ENCODE measurements at regions not wholly inside any gene's neighbourhood (a gene's known extent, or its start where the extent isn't known, plus 50 kb on each side); places are given as distances from the start of the nearest gene placed in this dataset.

GRCh38 chr3:182620723-182621434, 172.4 kb upstream of the ATP11B start:
- H3K27me3 ChIP-seq (ENCODE audit: control insufficient read depth in 2 of 2, insufficient read depth in 2 of 2, low read length in 2 of 2) = no peaks in the 10 kb centered on the region
- no peak overlapping the region for H3K4me3 ChIP-seq (ENCODE audit: low read length in 2 of 2)
- no peak overlapping the region for H3K9ac ChIP-seq (ENCODE audit: low read depth in 1 of 2, low read length in 2 of 2)
- no peaks in the 10 kb centered on the region for H3K9me3 ChIP-seq (ENCODE audit: control insufficient read depth in 2 of 2, low read length in 2 of 2)
- no peak overlapping the region for H3K27ac ChIP-seq (ENCODE audit: low read depth in 2 of 2, low read length in 2 of 2)
- H3K36me3 ChIP-seq (ENCODE audit: control insufficient read depth in 2 of 2, insufficient read depth in 2 of 2, low read length in 2 of 2) = no peaks in the 10 kb centered on the region
- H3K4me1 ChIP-seq (ENCODE audit: control insufficient read depth in 2 of 2, insufficient read depth in 2 of 2, low read length in 2 of 2) = peaks cover 0 to 2% of the 10 kb centered on the region in 2 donors

GRCh38 chr3:182621435-182622240, 171.7 kb upstream of the ATP11B start:
- no peaks in the 10 kb centered on the region for H3K27me3 ChIP-seq (ENCODE audit: control insufficient read depth in 2 of 2, insufficient read depth in 2 of 2, low read length in 2 of 2)
- H3K4me3 ChIP-seq (ENCODE audit: low read length in 2 of 2) = no peak overlapping the region
- no peak overlapping the region for H3K9ac ChIP-seq (ENCODE audit: low read depth in 1 of 2, low read length in 2 of 2)
- H3K9me3 ChIP-seq (ENCODE audit: control insufficient read depth in 2 of 2, low read length in 2 of 2) = no peaks in the 10 kb centered on the region
- no peaks in the 10 kb centered on the region for H3K36me3 ChIP-seq (ENCODE audit: control insufficient read depth in 2 of 2, insufficient read depth in 2 of 2, low read length in 2 of 2)
- peaks cover 0 to 4% of the 10 kb centered on the region in 2 donors for H3K4me1 ChIP-seq (ENCODE audit: control insufficient read depth in 2 of 2, insufficient read depth in 2 of 2, low read length in 2 of 2)
- no peak overlapping the region for H3K27ac ChIP-seq (ENCODE audit: low read depth in 2 of 2, low read length in 2 of 2)

- no peak overlapping the region for H3K9ac ChIP-seq (ENCODE audit: low read depth in 1 of 2, low read length in 2 of 2)
- H3K9me3 ChIP-seq (ENCODE audit: control insufficient read depth in 2 of 2, low read length in 2 of 2) = no peaks in the 10 kb centered on the region
- H3K4me3 ChIP-seq (ENCODE audit: low read length in 2 of 2) = no peak overlapping the region
- no peaks in the 10 kb centered on the region for H3K36me3 ChIP-seq (ENCODE audit: control insufficient read depth in 2 of 2, insufficient read depth in 2 of 2, low read length in 2 of 2)
- H3K4me1 ChIP-seq (ENCODE audit: control insufficient read depth in 2 of 2, insufficient read depth in 2 of 2, low read length in 2 of 2) = peaks cover 0 to 4% of the 10 kb centered on the region in 2 donors
- H3K27me3 ChIP-seq (ENCODE audit: control insufficient read depth in 2 of 2, insufficient read depth in 2 of 2, low read length in 2 of 2) = no peaks in the 10 kb centered on the region
- H3K27ac ChIP-seq (ENCODE audit: low read depth in 2 of 2, low read length in 2 of 2) = no peak overlapping the region
Measured at GRCh38 chr3:182622241-182622545, 171.1 kb upstream of the ATP11B start.

GRCh38 chr3:182626484-182627467, 166.5 kb upstream of the ATP11B start:
- no peak overlapping the region for H3K9ac ChIP-seq (ENCODE audit: low read depth in 1 of 2, low read length in 2 of 2)
- peaks cover 0 to 3% of the 10 kb centered on the region in 2 donors for H3K4me1 ChIP-seq (ENCODE audit: control insufficient read depth in 2 of 2, insufficient read depth in 2 of 2, low read length in 2 of 2)
- no peak overlapping the region for H3K4me3 ChIP-seq (ENCODE audit: low read length in 2 of 2)
- no peaks in the 10 kb centered on the region for H3K9me3 ChIP-seq (ENCODE audit: control insufficient read depth in 2 of 2, low read length in 2 of 2)
- H3K36me3 ChIP-seq (ENCODE audit: control insufficient read depth in 2 of 2, insufficient read depth in 2 of 2, low read length in 2 of 2) = no peaks in the 10 kb centered on the region
- peak overlapping the region; percentile 43 to 49 for H3K27ac ChIP-seq (ENCODE audit: low read depth in 2 of 2, low read length in 2 of 2)
- H3K27me3 ChIP-seq (ENCODE audit: control insufficient read depth in 2 of 2, insufficient read depth in 2 of 2, low read length in 2 of 2) = no peaks in the 10 kb centered on the region

- no peak overlapping the region for H3K27ac ChIP-seq (ENCODE audit: low read depth in 2 of 2, low read length in 2 of 2)
Measured at GRCh38 chr3:182628531-182628930, 164.8 kb upstream of the ATP11B start.

GRCh38 chr3:182629521-182629920, 163.8 kb upstream of the ATP11B start:
- Histone ChIP-seq H3K27me3 (ENCODE audit: control insufficient read depth in 2 of 2, insufficient read depth in 2 of 2, low read length in 2 of 2) (no peaks in the 10 kb centered on the region), H3K27ac (ENCODE audit: low read depth in 2 of 2, low read length in 2 of 2) (no peak overlapping the region), H3K4me1 (ENCODE audit: control insufficient read depth in 2 of 2, insufficient read depth in 2 of 2, low read length in 2 of 2) (peaks cover 0 to 3% of the 10 kb centered on the region in 2 donors), H3K9ac (ENCODE audit: low read depth in 1 of 2, low read length in 2 of 2) (no peak overlapping the region), H3K36me3 (ENCODE audit: control insufficient read depth in 2 of 2, insufficient read depth in 2 of 2, low read length in 2 of 2) (no peaks in the 10 kb centered on the region), H3K4me3 (ENCODE audit: low read length in 2 of 2) (no peak overlapping the region), H3K9me3 (ENCODE audit: control insufficient read depth in 2 of 2, low read length in 2 of 2) (no peaks in the 10 kb centered on the region)

More at GRCh38 chr3:182628531-182628930, 164.8 kb upstream of the ATP11B start:
- H3K9ac ChIP-seq (ENCODE audit: low read depth in 1 of 2, low read length in 2 of 2) = no peak overlapping the region
- H3K4me3 ChIP-seq (ENCODE audit: low read length in 2 of 2) = no peak overlapping the region
- no peaks in the 10 kb centered on the region for H3K36me3 ChIP-seq (ENCODE audit: control insufficient read depth in 2 of 2, insufficient read depth in 2 of 2, low read length in 2 of 2)
- H3K27me3 ChIP-seq (ENCODE audit: control insufficient read depth in 2 of 2, insufficient read depth in 2 of 2, low read length in 2 of 2) = no peaks in the 10 kb centered on the region
- peaks cover 0 to 3% of the 10 kb centered on the region in 2 donors for H3K4me1 ChIP-seq (ENCODE audit: control insufficient read depth in 2 of 2, insufficient read depth in 2 of 2, low read length in 2 of 2)
- no peaks in the 10 kb centered on the region for H3K9me3 ChIP-seq (ENCODE audit: control insufficient read depth in 2 of 2, low read length in 2 of 2)

GRCh38 chr3:182631183-182632076, 161.9 kb upstream of the ATP11B start:
- no peaks in the 10 kb centered on the region for H3K9me3 ChIP-seq (ENCODE audit: control insufficient read depth in 2 of 2, low read length in 2 of 2)
- H3K27me3 ChIP-seq (ENCODE audit: control insufficient read depth in 2 of 2, insufficient read depth in 2 of 2, low read length in 2 of 2) = no peaks in the 10 kb centered on the region
- no peak overlapping the region for H3K9ac ChIP-seq (ENCODE audit: low read depth in 1 of 2, low read length in 2 of 2)
- peaks cover 7% of the 10 kb centered on the region in 2 donors for H3K4me1 ChIP-seq (ENCODE audit: control insufficient read depth in 2 of 2, insufficient read depth in 2 of 2, low read length in 2 of 2)
- H3K4me3 ChIP-seq (ENCODE audit: low read length in 2 of 2) = no peak overlapping the region
- H3K36me3 ChIP-seq (ENCODE audit: control insufficient read depth in 2 of 2, insufficient read depth in 2 of 2, low read length in 2 of 2) = no peaks in the 10 kb centered on the region
- H3K27ac ChIP-seq (ENCODE audit: low read depth in 2 of 2, low read length in 2 of 2) = no peak overlapping the region

- no peaks in the 10 kb centered on the region for H3K36me3 ChIP-seq (ENCODE audit: control insufficient read depth in 2 of 2, insufficient read depth in 2 of 2, low read length in 2 of 2)
- no peaks in the 10 kb centered on the region for H3K9me3 ChIP-seq (ENCODE audit: control insufficient read depth in 2 of 2, low read length in 2 of 2)
- H3K9ac ChIP-seq (ENCODE audit: low read depth in 1 of 2, low read length in 2 of 2) = no peak overlapping the region
- H3K27ac ChIP-seq (ENCODE audit: low read depth in 2 of 2, low read length in 2 of 2) = no peak overlapping the region
- peaks cover 8 to 12% of the 10 kb centered on the region in 2 donors for H3K4me1 ChIP-seq (ENCODE audit: control insufficient read depth in 2 of 2, insufficient read depth in 2 of 2, low read length in 2 of 2)
- no peak overlapping the region for H3K4me3 ChIP-seq (ENCODE audit: low read length in 2 of 2)
- no peaks in the 10 kb centered on the region for H3K27me3 ChIP-seq (ENCODE audit: control insufficient read depth in 2 of 2, insufficient read depth in 2 of 2, low read length in 2 of 2)
Measured at GRCh38 chr3:182632077-182632393, 161.3 kb upstream of the ATP11B start.

GRCh38 chr3:182633186-182633585, 160.1 kb upstream of the ATP11B start:
- Histone ChIP-seq H3K27ac (ENCODE audit: low read depth in 2 of 2, low read length in 2 of 2) (no peak overlapping the region), H3K4me3 (ENCODE audit: low read length in 2 of 2) (no peak overlapping the region), H3K27me3 (ENCODE audit: control insufficient read depth in 2 of 2, insufficient read depth in 2 of 2, low read length in 2 of 2) (no peaks in the 10 kb centered on the region)

More at GRCh38 chr3:182633186-182633585, 160.1 kb upstream of the ATP11B start:
- H3K36me3 ChIP-seq (ENCODE audit: control insufficient read depth in 2 of 2, insufficient read depth in 2 of 2, low read length in 2 of 2) = no peaks in the 10 kb centered on the region
- no peak overlapping the region for H3K9ac ChIP-seq (ENCODE audit: low read depth in 1 of 2, low read length in 2 of 2)
- H3K4me1 ChIP-seq (ENCODE audit: control insufficient read depth in 2 of 2, insufficient read depth in 2 of 2, low read length in 2 of 2) = peaks cover 13 to 24% of the 10 kb centered on the region in 2 donors
- H3K9me3 ChIP-seq (ENCODE audit: control insufficient read depth in 2 of 2, low read length in 2 of 2) = no peaks in the 10 kb centered on the region
